Keratinocyte (primary cell): ENCODE measurements at regions not wholly inside any gene's neighbourhood (a gene's known extent, or its start where the extent isn't known, plus 50 kb on each side); places are given as distances from the start of the nearest gene placed in this dataset.
A peak's percentile ranks its signal among the peaks of the same experiment; 100 is the strongest.

ENCODE experiments used
- DNase-seq: peaks from one replicate; pipeline ENCODE4 v3.0.0-alpha.2; 2011; ENCODE audit warnings: low read depth, missing footprints, low spot score
- FAIRE-seq: peaks from 2 replicates; lab custom pipeline; 2011; peaks lifted over from hg19 to GRCh38; lab: Jason Lieb, UNC
- H2AFZ ChIP-seq: 2 replicates; pipeline ENCODE4 v1.6.0; 2012; ENCODE audit warnings: low read length, control low read depth, inconsistent platforms; ENCODE audit not compliant: control insufficient read depth
- H3K27ac ChIP-seq: 2 replicates; pipeline ENCODE4 v1.5.1; 2011; ENCODE audit warnings: low read length; ENCODE audit not compliant: control insufficient read depth, insufficient read depth
- H3K27me3 ChIP-seq: 3 replicates; pipeline ENCODE4 v1.6.0; 2011; ENCODE audit warnings: low read length; ENCODE audit not compliant: control insufficient read depth, insufficient read depth; ENCODE audit errors: extremely low read depth
- H3K36me3 ChIP-seq, 2 experiments: 2 replicates in 1 of 2; 3 replicates in 1 of 2; pipeline ENCODE4 v1.5.1; 2011; ENCODE audit warnings: low read length in 2 of 2, mild to moderate bottlenecking in 1 of 2; ENCODE audit not compliant: control insufficient read depth in 2 of 2, insufficient read depth in 2 of 2; ENCODE audit errors: extremely low read depth in 1 of 2
- H3K4me1 ChIP-seq: 3 replicates; pipeline ENCODE4 v1.5.1; 2011; ENCODE audit warnings: low read length; ENCODE audit not compliant: control insufficient read depth, insufficient read depth; ENCODE audit errors: extremely low read depth
- H3K4me2 ChIP-seq: 3 replicates; pipeline ENCODE4 v1.6.0; 2011; ENCODE audit warnings: low read depth, low read length; ENCODE audit not compliant: control insufficient read depth, insufficient read depth; ENCODE audit errors: extremely low read depth
- H3K4me3 ChIP-seq, 3 experiments: fragments of 200-600 bp in 1 of 3; sonication (generic) in 1 of 3; 2 replicates in 2 of 3; 3 replicates in 1 of 3; pipeline ENCODE4 v1.5.1; 2011 to 2016; ENCODE audit warnings: low read length in 3 of 3, mild to moderate bottlenecking in 3 of 3, control low read depth in 2 of 3, inconsistent platforms in 1 of 3, low read depth in 1 of 3, mixed read lengths in 1 of 3, mixed run types in 1 of 3, moderate library complexity in 1 of 3; ENCODE audit not compliant: control insufficient read depth in 2 of 3, insufficient read depth in 2 of 3; ENCODE audit errors: extremely low read depth in 1 of 3
- H3K79me2 ChIP-seq: 2 replicates; pipeline ENCODE4 v1.6.0; 2012; ENCODE audit warnings: low read length; ENCODE audit not compliant: control insufficient read depth, insufficient read depth
- H3K9ac ChIP-seq: 3 replicates; pipeline ENCODE4 v1.6.0; 2011; ENCODE audit warnings: low read length; ENCODE audit not compliant: control insufficient read depth, insufficient read depth; ENCODE audit errors: extremely low read depth
- H3K9me1 ChIP-seq: 3 replicates; pipeline ENCODE4 v1.6.0; 2011; ENCODE audit warnings: low read length; ENCODE audit not compliant: control insufficient read depth, insufficient read depth; ENCODE audit errors: extremely low read depth
- H3K9me3 ChIP-seq: 2 replicates; pipeline ENCODE4 v1.5.1; 2012; ENCODE audit warnings: low read depth, low read length; ENCODE audit not compliant: control insufficient read depth
- H4K20me1 ChIP-seq: 3 replicates; pipeline ENCODE4 v1.6.0; 2011; ENCODE audit warnings: low read length; ENCODE audit not compliant: control insufficient read depth, insufficient read depth; ENCODE audit errors: extremely low read depth
- CTCF ChIP-seq, 3 experiments: IDR thresholded peaks in 1 of 3; conservative IDR thresholded peaks in 1 of 3; optimal IDR thresholded peaks in 1 of 3; 2 replicates in 2 of 3; 3 replicates in 1 of 3; pipeline versions ENCODE3 to v1.5.1; 2011; ENCODE audit warnings: low read length in 3 of 3, mild to moderate bottlenecking in 3 of 3, moderate library complexity in 2 of 3, control low read depth in 1 of 3, inconsistent platforms in 1 of 3; ENCODE audit not compliant: insufficient read depth in 2 of 3; ENCODE audit errors: extremely low read depth in 1 of 3
- EZH2 ChIP-seq: IDR thresholded peaks from one replicate; pipeline ENCODE4 v1.6.1; 2012; ENCODE audit warnings: inconsistent platforms, mild to moderate bottlenecking, low read length, moderate library complexity
- dilution Hi-C: fragments of 300-500 bp; cut with MboI; formaldehyde crosslinking; loops from one replicate; pipeline ENCODE4 v1.7.0; 2020; ENCODE audit warnings: low sequenced_read_pairs; ENCODE audit not compliant: extremely low pct_ligation_motif_present

DNA sequence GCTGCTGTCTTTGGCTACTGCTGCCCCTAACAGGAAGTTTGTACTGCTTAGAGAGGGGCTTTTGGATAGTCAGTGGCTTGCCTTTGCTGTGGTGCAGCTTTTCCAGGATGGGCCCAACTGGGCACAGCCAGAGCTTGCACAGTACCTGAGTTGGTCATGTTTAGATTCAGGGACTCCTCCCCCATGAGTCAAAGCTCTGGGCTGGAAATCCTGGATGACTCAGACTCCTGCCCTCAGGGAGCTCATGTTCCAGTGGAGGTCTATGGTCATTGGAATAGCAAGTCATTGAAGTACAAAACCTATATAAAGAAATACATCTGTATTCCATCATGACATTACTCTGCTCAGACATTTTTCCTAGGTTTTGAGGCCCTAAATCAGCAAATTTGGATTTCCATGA lies 66.7 kb upstream of the PJA1 start:
- H3K9me3 ChIP-seq: peaks cover 4% of the 10 kb centered on the region

GRCh38 chrX:69229436-69229835 lies 64.2 kb upstream of the PJA1 start:
- FAIRE-seq (peak; percentile 77), DNase-seq (peak; percentile 65)
- dilution Hi-C loops: no loop called here
- no peak for TF ChIP-seq CTCF (optimal IDR thresholded peaks at IDR 0.05 in 1 of 3, IDR thresholded peaks at IDR 0.05 in 1 of 3, conservative IDR thresholded peaks at IDR 0.05 in 1 of 3; ENCODE audit: extremely low read depth in 1 of 3, insufficient read depth in 2 of 3, low read length in 3 of 3)
- no peak for TF ChIP-seq EZH2
- Histone ChIP-seq H3K27ac (no peak overlapping the region), H3K27me3 (no peaks in the 10 kb centered on the region), H3K9me3 (peaks cover 4% of the 10 kb centered on the region), H4K20me1 (no peaks in the 10 kb centered on the region), H3K79me2 (no peaks in the 10 kb centered on the region), H3K36me3 (no peaks in the 10 kb centered on the region), H3K4me1 (peaks cover 11% of the 10 kb centered on the region), H3K4me2 (no peak overlapping the region), H3K9me1 (no peaks in the 10 kb centered on the region), H3K4me3 (no peak overlapping the region), H2AFZ (no peak overlapping the region), H3K9ac (no peak overlapping the region)

More for the DNA sequence above, 66.7 kb upstream of the PJA1 start:
- Histone ChIP-seq H2AFZ (no peak overlapping the region), H3K27me3 (no peaks in the 10 kb centered on the region), H3K36me3 (no peaks in the 10 kb centered on the region), H3K4me2 (no peak overlapping the region), H3K4me3 (no peak overlapping the region), H3K79me2 (no peaks in the 10 kb centered on the region), H3K4me1 (peaks cover 11% of the 10 kb centered on the region), H3K9ac (no peak overlapping the region), H3K27ac (no peak overlapping the region), H3K9me1 (no peaks in the 10 kb centered on the region), H4K20me1 (no peaks in the 10 kb centered on the region)
- DNase-seq: no peak
- no peak for FAIRE-seq
- TF ChIP-seq CTCF (optimal IDR thresholded peaks at IDR 0.05 in 1 of 3, IDR thresholded peaks at IDR 0.05 in 1 of 3, conservative IDR thresholded peaks at IDR 0.05 in 1 of 3; ENCODE audit: extremely low read depth in 1 of 3, insufficient read depth in 2 of 3, low read length in 3 of 3): no peak
- TF ChIP-seq EZH2: no peak
- dilution Hi-C loops: no loop called here
